ENCODE measurements at regions not wholly inside any gene's neighbourhood (a gene's known extent, or its start where the extent isn't known, plus 50 kb on each side); places are given as distances from the start of the nearest gene placed in this dataset.

DNA sequence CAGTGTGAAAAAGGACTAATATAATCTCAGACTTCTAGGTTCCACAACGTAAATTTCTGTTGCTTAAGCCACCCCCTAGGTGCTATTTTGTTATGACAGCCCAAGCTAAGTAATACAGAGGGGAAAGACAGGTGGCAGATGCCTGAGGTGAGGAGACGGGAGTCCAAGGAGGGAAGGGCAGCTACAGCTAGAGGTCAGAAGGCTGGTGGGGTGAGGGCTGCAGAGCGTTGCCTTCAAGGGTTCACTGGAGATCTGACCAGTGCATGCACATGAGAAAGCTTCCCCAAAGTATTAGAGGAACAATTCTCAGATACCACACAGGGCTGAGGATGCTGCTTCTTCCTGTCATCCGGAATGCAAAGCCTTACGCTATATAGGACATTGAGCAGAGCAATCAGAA lies 104.7 kb upstream of the IRX4 start:
- H3K23me2 ChIP-seq (ENCODE audit: low read depth, low read length) = no peaks in the 10 kb centered on the region
- ChIA-PET CTCF (ENCODE audit: partially characterized antibody) (interaction anchor here (0.6 kb wide), 1 partner anchor 88 kb away, joined by 3 read pairs; no protein-coding TSS in a partner anchor), POLR2A (ENCODE audit: partially characterized antibody) (no interaction called here)
- H3K56ac ChIP-seq (replicated peaks; ENCODE audit: insufficient read length, low read depth, low read length) = no peak overlapping the region
- H4K20me1 ChIP-seq (replicated peaks in 1 of 2; ENCODE audit: control insufficient read depth in 1 of 2, insufficient read depth in 2 of 2, low read length in 2 of 2) = no peaks in the 10 kb centered on the region
- no peak overlapping the region for H2AK5ac ChIP-seq (ENCODE audit: low read depth, low read length)
- no peak overlapping the region for H2BK15ac ChIP-seq (ENCODE audit: low read length)
- 82% methylated on average over 5 of the region's 5 CpGs; no CpG with 5 or more reads in 1 of the 2 experiments for WGBS, 2 experiments (ENCODE audit: extremely low coverage in 1 of 2, insufficient coverage in 1 of 2, insufficient read length in 1 of 2, insufficient replicate concordance in 2 of 2, low coverage in 1 of 2, low lambda C conversion rate in 2 of 2, missing lambda C conversion rate in 1 of 2)
- no peak overlapping the region for H2BK120ac ChIP-seq (replicated peaks; ENCODE audit: low read depth, low read length)
- no peak overlapping the region for H4K91ac ChIP-seq (replicated peaks; ENCODE audit: insufficient read length, low read length)
- peaks cover 0 to 4% of the 10 kb centered on the region in 2 experiments; a peak in 1 of 4 replicates for H3K9me3 ChIP-seq (ENCODE audit: insufficient read depth in 2 of 2, low read depth in 1 of 2, low read length in 1 of 2)
- no peak overlapping the region for H4K5ac ChIP-seq (ENCODE audit: insufficient read length, low read depth, low read length)
- H3K9ac ChIP-seq (replicated peaks in 1 of 4; ENCODE audit: extremely low read depth in 1 of 4, low read depth in 3 of 4, low read length in 3 of 4) = no peak overlapping the region
- no peak overlapping the region for H3K18ac ChIP-seq (ENCODE audit: extremely low read depth, low read length)
- H2BK5ac ChIP-seq (ENCODE audit: low read depth, low read length) = no peak overlapping the region
- H3K14ac ChIP-seq (ENCODE audit: insufficient read length) = no peak overlapping the region
- FAIRE-seq (no peak), DNase-seq (ENCODE audit: low read depth in 1 of 2, low spot score in 2 of 2) (no peak)
- H3K79me2 ChIP-seq (ENCODE audit: control insufficient read depth in 1 of 2, insufficient read depth in 2 of 2, low read length in 2 of 2) = no peaks in the 10 kb centered on the region
- no peak overlapping the region for H2BK12ac ChIP-seq (ENCODE audit: low read depth, low read length)
- no peak overlapping the region for H3K4ac ChIP-seq (replicated peaks; ENCODE audit: insufficient read length, low read depth, low read length)
- H3K4me3 ChIP-seq (ENCODE audit: extremely low read depth in 1 of 4, insufficient read depth in 2 of 4, low read depth in 3 of 4, low read length in 4 of 4) = no peak overlapping the region
- H3K27me3 ChIP-seq (replicated peaks in 1 of 4; ENCODE audit: control insufficient read depth in 3 of 4, extremely low read depth in 1 of 4, insufficient read depth in 3 of 4, low read length in 3 of 4) = 0 out of 7 replicates have a peak, but pooled peaks cover 0 to 2% (median 0%) of the 10 kb centered on the region in 4 experiments
- no peak overlapping the region for H2AFZ ChIP-seq (ENCODE audit: low read length)
- H3K4me2 ChIP-seq (ENCODE audit: insufficient read depth in 1 of 2, low read depth in 2 of 2, low read length in 2 of 2) = no peak overlapping the region
- H3K27ac ChIP-seq (ENCODE audit: low read depth, low read length) = no peak overlapping the region
- H3K4me1 ChIP-seq (replicated peaks in 1 of 4; ENCODE audit: control insufficient read depth in 3 of 4, insufficient read depth in 4 of 4, low read length in 3 of 4) = no peaks in the 10 kb centered on the region; a peak in 1 of 7 replicates
- H4K8ac ChIP-seq (ENCODE audit: extremely low read depth, insufficient read depth, low read length) = no peak overlapping the region
- no peak overlapping the region for H3K23ac ChIP-seq (ENCODE audit: insufficient read length)
- no peak overlapping the region for H2BK20ac ChIP-seq (ENCODE audit: low read length)
- H3K79me1 ChIP-seq (ENCODE audit: low read depth, low read length) = no peaks in the 10 kb centered on the region
- no peaks in the 10 kb centered on the region for H3K36me3 ChIP-seq (ENCODE audit: control insufficient read depth in 2 of 4, insufficient read depth in 4 of 4, low read length in 3 of 4)
- TF ChIP-seq PHF8 (conservative IDR thresholded peaks at IDR 0.05; ENCODE audit: low read depth, low read length) (no peak), TEAD4 (IDR thresholded peaks at IDR 0.05; ENCODE audit: low read depth, low read length) (no peak), MAFK (IDR thresholded peaks at IDR 0.05; ENCODE audit: low read depth, low read length) (no peak), RXRA (IDR thresholded peaks at IDR 0.05; ENCODE audit: insufficient read depth, low read depth, low read length) (no peak), EGR1 (IDR thresholded peaks at IDR 0.05; ENCODE audit: borderline replicate concordance, low read depth, low read length) (no peak), EZH2 (IDR thresholded peaks at IDR 0.05; ENCODE audit: low read depth, low read length, severe bottlenecking) (no peak), E2F6 (IDR thresholded peaks at IDR 0.05) (no peak), NANOG (IDR thresholded peaks at IDR 0.05; ENCODE audit: insufficient read depth, low read depth, low read length, poor library complexity, severe bottlenecking) (no peak), JUN (IDR thresholded peaks at IDR 0.05; ENCODE audit: low read depth, low read length) (no peak), TCF12 (IDR thresholded peaks at IDR 0.05; ENCODE audit: low read depth, low read length) (no peak), CTCF (IDR thresholded peaks at IDR 0.05; ENCODE audit: control extremely low read depth in 1 of 3, insufficient read depth in 1 of 3, low read depth in 1 of 3, low read length in 3 of 3) (no peak)

All from H1 (cell line).